Islet of Langerhans (tissue), 1 donor: ENCODE measurements at regions not wholly inside any gene's neighbourhood (a gene's known extent, or its start where the extent isn't known, plus 50 kb on each side); places are given as distances from the start of the nearest gene placed in this dataset.
"Not testable (repeated sequence)": the region's sequence is repeated elsewhere in the genome, so short reads cannot be mapped to it uniquely, and the experiment has no call there.

Experiments used
- FAIRE-seq: peaks from one replicate; lab custom pipeline; 2011; peaks lifted over from hg19 to GRCh38; lab: Jason Lieb, UNC

- FAIRE-seq, result no peak
These were observed 53.1 kb upstream of the BEND4 start for GRCh38 chr4:42205541-42205940.

- FAIRE-seq, result no peak
These were observed 64.2 kb upstream of the BEND4 start for GRCh38 chr4:42216664-42217063.

- FAIRE-seq, result no peak
These were observed 72.8 kb upstream of the BEND4 start for GRCh38 chr4:42225286-42225685.

DNA sequence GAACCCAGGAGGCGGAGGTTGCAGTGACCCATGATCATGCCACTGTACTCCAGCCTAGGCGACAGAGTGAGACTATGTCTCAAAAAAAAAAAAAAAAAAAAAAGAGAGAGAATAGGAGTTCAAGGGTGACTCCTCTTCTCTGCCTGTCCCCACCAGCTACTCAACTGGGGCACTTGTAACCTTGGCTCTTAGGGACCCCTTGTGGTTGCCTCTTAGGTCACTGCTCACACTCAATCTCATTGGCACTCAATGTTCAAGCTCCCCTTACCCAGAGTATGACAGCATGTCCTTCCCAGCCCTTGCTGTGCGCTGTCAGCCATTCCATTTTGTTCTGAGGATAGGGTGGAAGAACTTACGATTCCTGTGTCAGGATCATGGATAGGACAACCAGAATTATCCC is 82.4 kb upstream of the BEND4 start:
- FAIRE-seq, result no peak

DNA sequence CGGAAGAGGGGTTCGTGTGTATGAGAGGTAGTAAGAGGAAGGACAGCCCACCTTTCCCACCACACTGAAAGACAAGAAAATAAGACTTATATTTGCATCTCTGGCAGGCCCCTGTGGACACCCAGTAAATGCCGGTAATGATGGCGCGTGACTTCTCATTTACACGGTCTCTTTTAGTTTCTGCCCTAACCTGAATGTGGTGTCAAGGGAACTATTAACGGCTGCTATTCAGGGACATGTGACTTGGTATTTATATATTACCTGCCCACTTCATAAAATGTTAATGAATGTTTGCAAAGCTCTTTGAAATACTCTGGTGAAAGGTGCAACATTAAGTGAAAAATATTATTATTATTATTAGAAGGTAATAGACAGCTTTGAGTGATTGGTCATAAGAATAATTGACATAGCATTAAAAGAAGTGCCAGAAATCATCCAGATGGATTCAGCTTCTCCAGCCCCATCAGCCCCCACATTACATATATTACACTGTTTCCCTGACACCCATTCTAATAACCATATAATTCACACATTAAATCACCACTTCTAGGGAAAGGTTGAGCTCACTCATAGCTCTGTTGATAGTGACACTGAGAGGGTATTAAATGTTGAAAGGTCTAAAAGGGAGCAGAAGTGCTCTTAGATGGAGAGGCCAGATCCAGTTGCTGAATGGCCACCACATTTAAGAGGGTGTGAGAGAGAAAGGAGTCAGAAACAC is 83.0 kb upstream of the BEND4 start:
- FAIRE-seq, result no peak

GRCh38 chr4:42237010-42237409 is 84.6 kb upstream of the BEND4 start:
- no peak for FAIRE-seq

DNA sequence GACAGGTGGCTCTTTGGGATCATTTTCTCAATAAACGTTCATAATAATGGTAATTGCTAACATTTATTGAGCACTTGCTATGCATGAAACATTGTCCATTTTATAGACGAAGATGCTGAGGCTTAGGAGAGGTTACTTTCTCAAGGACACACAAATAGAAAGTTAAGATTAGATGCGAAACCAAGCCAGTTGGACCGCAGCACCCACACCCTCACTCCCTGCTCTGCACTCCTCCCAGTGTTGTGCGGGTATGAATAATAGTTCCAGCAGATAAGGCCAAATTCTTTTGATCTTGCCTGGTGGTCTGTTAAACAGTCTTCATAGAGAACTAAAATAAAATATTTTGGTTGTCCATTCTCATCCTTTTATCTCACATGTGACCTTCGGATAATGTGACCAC is 85.0 kb upstream of the BEND4 start:
- FAIRE-seq, result no peak

GRCh38 chr4:42248972-42249371 is 96.5 kb upstream of the BEND4 start:
- FAIRE-seq, result no peak

- FAIRE-seq, result no peak
These were observed 99.9 kb upstream of the BEND4 start for GRCh38 chr4:42252315-42252714.

- FAIRE-seq, result not testable (repeated sequence)
These were observed 105.2 kb upstream of the BEND4 start for GRCh38 chr4:42257645-42258044.

GRCh38 chr4:42262701-42263490 is 110.4 kb upstream of the BEND4 start:
- no peak for FAIRE-seq

GRCh38 chr4:42265782-42266602 is 113.5 kb upstream of the BEND4 start:
- FAIRE-seq, result no peak

DNA sequence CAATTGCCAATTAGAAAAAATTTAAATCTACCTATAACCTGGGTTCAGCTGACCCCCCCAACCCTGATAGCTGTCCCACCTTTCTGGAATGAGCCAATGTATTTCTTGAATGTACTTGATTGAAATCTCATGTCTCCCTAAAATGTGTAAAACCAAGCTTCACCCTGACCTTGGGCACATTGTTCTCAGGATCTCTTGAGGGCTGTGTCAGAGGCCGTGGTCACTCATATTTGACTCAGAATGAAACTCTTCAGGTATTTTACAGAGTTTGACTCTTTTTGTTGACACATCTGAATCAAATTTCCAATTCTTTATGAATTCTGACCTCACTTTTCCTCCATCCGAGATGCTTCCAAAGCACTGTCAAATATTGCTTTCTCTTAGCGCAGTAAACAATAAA is 115.3 kb upstream of the BEND4 start:
- FAIRE-seq, result no peak

DNA sequence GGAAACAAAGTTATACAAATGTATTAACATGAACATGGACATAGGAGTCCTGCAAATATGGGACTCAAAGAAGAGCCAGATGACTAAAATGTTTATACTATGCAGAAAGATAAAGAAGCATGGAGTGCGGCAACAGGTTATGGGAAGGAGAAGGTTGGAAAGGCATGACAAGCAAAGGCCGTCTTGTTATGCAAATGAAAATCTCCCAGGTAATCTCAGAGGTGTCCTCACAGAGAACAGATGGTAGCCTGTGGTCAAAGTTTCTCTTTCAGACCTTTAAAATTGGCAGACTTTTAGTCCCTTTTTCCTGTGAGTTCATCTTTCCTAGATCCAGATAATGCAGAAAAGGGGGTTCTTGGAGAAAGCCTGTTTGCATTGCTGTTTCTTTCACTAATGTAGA is 116.4 kb upstream of the BEND4 start:
- no peak for FAIRE-seq

GRCh38 chr4:42271096-42271495 is 118.6 kb upstream of the BEND4 start:
- FAIRE-seq, result no peak

- no peak for FAIRE-seq
These were observed 120.0 kb upstream of the SHISA3 start for GRCh38 chr4:42277291-42277690.

- no peak for FAIRE-seq
These were observed 118.5 kb upstream of the SHISA3 start for GRCh38 chr4:42278709-42279324.

- FAIRE-seq, result no peak
These were observed 116.8 kb upstream of the SHISA3 start for GRCh38 chr4:42280327-42281095.

GRCh38 chr4:42281324-42282020 is 115.8 kb upstream of the SHISA3 start:
- FAIRE-seq, result no peak

GRCh38 chr4:42282081-42282901 is 115.0 kb upstream of the SHISA3 start:
- peak; percentile 17 for FAIRE-seq
